ENCODE measurements at regions not wholly inside any gene's neighbourhood (a gene's known extent, or its start where the extent isn't known, plus 50 kb on each side); places are given as distances from the start of the nearest gene placed in this dataset.

DNA sequence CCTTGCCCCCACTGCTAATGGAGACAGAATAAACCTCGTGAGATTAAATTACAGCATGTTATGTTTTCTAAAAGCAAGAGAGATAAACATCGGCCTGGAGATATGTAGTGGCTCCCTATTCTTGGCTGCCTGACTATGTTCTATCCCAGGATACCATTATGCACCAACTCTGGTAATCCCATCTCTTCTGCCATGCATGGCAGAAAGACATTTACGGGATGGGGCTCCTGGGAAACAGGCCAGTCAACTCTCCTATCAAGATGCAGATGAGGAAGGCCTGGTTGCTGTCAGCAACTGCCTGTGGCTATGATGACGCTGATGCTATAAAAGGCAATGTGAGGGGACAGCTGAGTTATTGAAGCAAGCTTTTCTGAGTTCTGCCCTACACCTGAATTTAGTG lies 166.2 kb upstream of the VCX3A start:
- Histone ChIP-seq H3K27me3 (replicated peaks in 2 of 5; ENCODE audit: control insufficient read depth in 4 of 5, insufficient read depth in 5 of 5, low read length in 4 of 5) (no peaks in the 10 kb centered on the region), H3K9me3 (ENCODE audit: control extremely low read depth in 1 of 5, control insufficient read depth in 4 of 5, insufficient read depth in 2 of 5, low read depth in 1 of 5, low read length in 4 of 5) (no peaks in the 10 kb centered on the region), H3K27ac (ENCODE audit: insufficient read depth in 1 of 2, low read depth in 1 of 2, low read length in 2 of 2, poor library complexity in 1 of 2, severe bottlenecking in 2 of 2) (no peak overlapping the region), H3K4me1 (ENCODE audit: control extremely low read depth in 1 of 4, control insufficient read depth in 4 of 4, insufficient read depth in 4 of 4, low read length in 3 of 4) (no peaks in the 10 kb centered on the region), H3K36me3 (ENCODE audit: control insufficient read depth in 4 of 4, insufficient read depth in 4 of 4, low read length in 3 of 4) (no peaks in the 10 kb centered on the region), H3K4me3 (ENCODE audit: control insufficient read depth in 1 of 7, extremely low read depth in 1 of 7, insufficient read depth in 4 of 7, low read depth in 2 of 7, low read length in 6 of 7) (no peak overlapping the region)
- WGBS (ENCODE audit: insufficient coverage): 100% methylated on average over 3 of the region's 4 CpGs
- ChIA-PET CTCF (no interaction called here), POLR2A (no interaction called here)
- no peak for DNase-seq

- Histone ChIP-seq H3K27ac (ENCODE audit: insufficient read depth in 1 of 2, low read depth in 1 of 2, low read length in 2 of 2, poor library complexity in 1 of 2, severe bottlenecking in 2 of 2) (no peak overlapping the region), H3K4me3 (ENCODE audit: control insufficient read depth in 1 of 7, extremely low read depth in 1 of 7, insufficient read depth in 4 of 7, low read depth in 2 of 7, low read length in 6 of 7) (no peak overlapping the region), H3K9me3 (ENCODE audit: control extremely low read depth in 1 of 5, control insufficient read depth in 4 of 5, insufficient read depth in 2 of 5, low read depth in 1 of 5, low read length in 4 of 5) (no peaks in the 10 kb centered on the region), H3K4me1 (ENCODE audit: control extremely low read depth in 1 of 4, control insufficient read depth in 4 of 4, insufficient read depth in 4 of 4, low read length in 3 of 4) (no peaks in the 10 kb centered on the region), H3K27me3 (replicated peaks in 2 of 5; ENCODE audit: control insufficient read depth in 4 of 5, insufficient read depth in 5 of 5, low read length in 4 of 5) (peaks cover 0 to 3% (median 0%) of the 10 kb centered on the region in 5 experiments), H3K36me3 (ENCODE audit: control insufficient read depth in 4 of 4, insufficient read depth in 4 of 4, low read length in 3 of 4) (no peaks in the 10 kb centered on the region)
- 63% methylated on average over 3 of the region's 5 CpGs for WGBS (ENCODE audit: insufficient coverage)
- DNase-seq: no peak
- CTCF ChIA-PET: no interaction called here
- POLR2A ChIA-PET: no interaction called here
These were observed 160.8 kb upstream of the VCX3A start for GRCh38 chrX:6695717-6696116.

- Histone ChIP-seq H3K27ac (ENCODE audit: insufficient read depth in 1 of 2, low read depth in 1 of 2, low read length in 2 of 2, poor library complexity in 1 of 2, severe bottlenecking in 2 of 2) (no peak overlapping the region), H3K27me3 (replicated peaks in 2 of 5; ENCODE audit: control insufficient read depth in 4 of 5, insufficient read depth in 5 of 5, low read length in 4 of 5) (peaks cover 0 to 3% (median 0%) of the 10 kb centered on the region in 5 experiments), H3K4me3 (ENCODE audit: control insufficient read depth in 1 of 7, extremely low read depth in 1 of 7, insufficient read depth in 4 of 7, low read depth in 2 of 7, low read length in 6 of 7) (no peak overlapping the region), H3K9me3 (ENCODE audit: control extremely low read depth in 1 of 5, control insufficient read depth in 4 of 5, insufficient read depth in 2 of 5, low read depth in 1 of 5, low read length in 4 of 5) (no peaks in the 10 kb centered on the region), H3K4me1 (ENCODE audit: control extremely low read depth in 1 of 4, control insufficient read depth in 4 of 4, insufficient read depth in 4 of 4, low read length in 3 of 4) (no peaks in the 10 kb centered on the region), H3K36me3 (ENCODE audit: control insufficient read depth in 4 of 4, insufficient read depth in 4 of 4, low read length in 3 of 4) (no peaks in the 10 kb centered on the region)
- CTCF ChIA-PET: no interaction called here
- POLR2A ChIA-PET: no interaction called here
- DNase-seq: no peak
- no CpG with 5 or more reads among the region's 4 CpGs for WGBS (ENCODE audit: insufficient coverage)
These were observed 160.1 kb upstream of the VCX3A start for GRCh38 chrX:6694977-6695376.

DNA sequence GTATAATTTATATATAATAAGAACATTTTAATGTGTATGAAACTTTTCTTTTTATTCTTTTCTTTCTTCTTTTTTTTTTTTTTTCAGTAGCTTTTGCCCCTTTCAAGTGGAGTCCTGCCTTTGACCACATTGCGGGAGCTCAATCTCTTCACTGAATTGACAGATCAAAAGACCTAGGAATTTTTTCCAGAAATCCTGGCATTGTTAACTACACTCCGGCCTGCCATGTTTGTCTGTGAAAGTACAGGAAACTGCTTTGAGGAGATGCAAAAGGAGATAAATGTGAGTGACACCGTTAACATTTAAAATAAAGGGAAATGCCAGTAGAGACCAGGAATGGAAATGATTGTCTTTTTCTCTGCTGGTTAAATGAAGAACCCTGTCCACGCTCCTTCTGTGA lies 159.3 kb upstream of the VCX3A start:
- Histone ChIP-seq H3K4me3 (ENCODE audit: control insufficient read depth in 1 of 7, extremely low read depth in 1 of 7, insufficient read depth in 4 of 7, low read depth in 2 of 7, low read length in 6 of 7) (no peak overlapping the region), H3K27me3 (replicated peaks in 2 of 5; ENCODE audit: control insufficient read depth in 4 of 5, insufficient read depth in 5 of 5, low read length in 4 of 5) (peaks cover 0 to 3% (median 0%) of the 10 kb centered on the region in 5 experiments), H3K9me3 (ENCODE audit: control extremely low read depth in 1 of 5, control insufficient read depth in 4 of 5, insufficient read depth in 2 of 5, low read depth in 1 of 5, low read length in 4 of 5) (no peaks in the 10 kb centered on the region), H3K4me1 (ENCODE audit: control extremely low read depth in 1 of 4, control insufficient read depth in 4 of 4, insufficient read depth in 4 of 4, low read length in 3 of 4) (no peaks in the 10 kb centered on the region), H3K36me3 (ENCODE audit: control insufficient read depth in 4 of 4, insufficient read depth in 4 of 4, low read length in 3 of 4) (no peaks in the 10 kb centered on the region), H3K27ac (ENCODE audit: insufficient read depth in 1 of 2, low read depth in 1 of 2, low read length in 2 of 2, poor library complexity in 1 of 2, severe bottlenecking in 2 of 2) (no peak overlapping the region)
- ChIA-PET POLR2A (no interaction called here), CTCF (no interaction called here)
- WGBS (ENCODE audit: insufficient coverage): 36% methylated on average over 3 of the region's 4 CpGs
- no peak for DNase-seq

DNA sequence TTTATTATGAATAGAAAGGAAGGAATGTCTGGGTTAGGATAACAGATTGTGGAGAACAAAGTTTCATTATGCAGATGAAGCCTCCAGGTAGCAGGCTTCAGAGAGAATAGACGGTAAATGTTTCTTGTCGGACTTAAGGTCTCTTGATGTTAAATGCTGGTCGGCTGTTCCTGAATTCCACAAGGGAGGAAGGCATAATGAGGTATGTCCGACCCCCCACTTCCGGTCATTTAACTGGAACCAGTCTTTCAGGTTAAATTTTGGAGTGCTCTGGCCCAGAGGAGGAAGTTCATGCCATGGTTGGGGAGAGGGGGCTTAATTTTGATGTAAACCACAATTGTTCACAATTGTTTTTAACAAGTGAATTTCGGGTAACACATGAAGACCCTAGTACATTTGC lies 158.1 kb upstream of the VCX3A start:
- 51% methylated on average over 5 of the region's 6 CpGs for WGBS (ENCODE audit: insufficient coverage)
- H3K27me3 ChIP-seq (replicated peaks in 2 of 5; ENCODE audit: control insufficient read depth in 4 of 5, insufficient read depth in 5 of 5, low read length in 4 of 5): peaks cover 0 to 3% (median 0%) of the 10 kb centered on the region in 5 experiments
- no peak overlapping the region for H3K4me3 ChIP-seq (ENCODE audit: control insufficient read depth in 1 of 7, extremely low read depth in 1 of 7, insufficient read depth in 4 of 7, low read depth in 2 of 7, low read length in 6 of 7)
- no peaks in the 10 kb centered on the region for H3K36me3 ChIP-seq (ENCODE audit: control insufficient read depth in 4 of 4, insufficient read depth in 4 of 4, low read length in 3 of 4)
- H3K27ac ChIP-seq (ENCODE audit: insufficient read depth in 1 of 2, low read depth in 1 of 2, low read length in 2 of 2, poor library complexity in 1 of 2, severe bottlenecking in 2 of 2): no peak overlapping the region
- H3K4me1 ChIP-seq (ENCODE audit: control extremely low read depth in 1 of 4, control insufficient read depth in 4 of 4, insufficient read depth in 4 of 4, low read length in 3 of 4): no peaks in the 10 kb centered on the region
- ChIA-PET POLR2A (no interaction called here), CTCF (no interaction called here)
- no peaks in the 10 kb centered on the region for H3K9me3 ChIP-seq (ENCODE audit: control extremely low read depth in 1 of 5, control insufficient read depth in 4 of 5, insufficient read depth in 2 of 5, low read depth in 1 of 5, low read length in 4 of 5)
- no peak for DNase-seq

- WGBS (ENCODE audit: insufficient coverage): 81% methylated on average over 3 of the region's 7 CpGs
- Histone ChIP-seq H3K9me3 (ENCODE audit: control extremely low read depth in 1 of 5, control insufficient read depth in 4 of 5, insufficient read depth in 2 of 5, low read depth in 1 of 5, low read length in 4 of 5) (no peaks in the 10 kb centered on the region), H3K27me3 (replicated peaks in 2 of 5; ENCODE audit: control insufficient read depth in 4 of 5, insufficient read depth in 5 of 5, low read length in 4 of 5) (no peaks in the 10 kb centered on the region), H3K36me3 (ENCODE audit: control insufficient read depth in 4 of 4, insufficient read depth in 4 of 4, low read length in 3 of 4) (no peaks in the 10 kb centered on the region), H3K4me1 (ENCODE audit: control extremely low read depth in 1 of 4, control insufficient read depth in 4 of 4, insufficient read depth in 4 of 4, low read length in 3 of 4) (no peaks in the 10 kb centered on the region), H3K4me3 (ENCODE audit: control insufficient read depth in 1 of 7, extremely low read depth in 1 of 7, insufficient read depth in 4 of 7, low read depth in 2 of 7, low read length in 6 of 7) (no peak overlapping the region), H3K27ac (ENCODE audit: insufficient read depth in 1 of 2, low read depth in 1 of 2, low read length in 2 of 2, poor library complexity in 1 of 2, severe bottlenecking in 2 of 2) (no peak overlapping the region)
- no peak for DNase-seq
- POLR2A ChIA-PET: no interaction called here
- CTCF ChIA-PET: no interaction called here
These were observed 150.6 kb upstream of the VCX3A start for GRCh38 chrX:6685489-6685888.

GRCh38 chrX:6683353-6683752 lies 148.4 kb upstream of the VCX3A start:
- Histone ChIP-seq H3K9me3 (ENCODE audit: control extremely low read depth in 1 of 5, control insufficient read depth in 4 of 5, insufficient read depth in 2 of 5, low read depth in 1 of 5, low read length in 4 of 5) (no peaks in the 10 kb centered on the region), H3K36me3 (ENCODE audit: control insufficient read depth in 4 of 4, insufficient read depth in 4 of 4, low read length in 3 of 4) (no peaks in the 10 kb centered on the region), H3K27ac (ENCODE audit: insufficient read depth in 1 of 2, low read depth in 1 of 2, low read length in 2 of 2, poor library complexity in 1 of 2, severe bottlenecking in 2 of 2) (no peak overlapping the region), H3K4me3 (ENCODE audit: control insufficient read depth in 1 of 7, extremely low read depth in 1 of 7, insufficient read depth in 4 of 7, low read depth in 2 of 7, low read length in 6 of 7) (no peak overlapping the region), H3K27me3 (replicated peaks in 2 of 5; ENCODE audit: control insufficient read depth in 4 of 5, insufficient read depth in 5 of 5, low read length in 4 of 5) (no peaks in the 10 kb centered on the region), H3K4me1 (ENCODE audit: control extremely low read depth in 1 of 4, control insufficient read depth in 4 of 4, insufficient read depth in 4 of 4, low read length in 3 of 4) (no peaks in the 10 kb centered on the region)
- DNase-seq: no peak
- POLR2A ChIA-PET: no interaction called here
- WGBS (ENCODE audit: insufficient coverage): 97% methylated on average over 7 of the region's 7 CpGs
- CTCF ChIA-PET: no interaction called here
